RWPE2 (cell line): ENCODE measurements at regions not wholly inside any gene's neighbourhood (a gene's known extent, or its start where the extent isn't known, plus 50 kb on each side); places are given as distances from the start of the nearest gene placed in this dataset.

ENCODE experiments used
- ATAC-seq: fragments of 200-7000 bp; cut with Tn5 transposase; 3 replicates; pipeline ENCODE4 v1.9.1; 2021; ENCODE audit warnings: low read depth
- DNase-seq: peaks from one replicate; pipeline ENCODE4 v3.0.0-alpha.2; 2020; ENCODE audit warnings: low spot score
- H3K27ac ChIP-seq: fragments of 450-650 bp; 2 replicates; pipeline ENCODE4 v1.5.1; 2017; ENCODE audit warnings: mild to moderate bottlenecking; ENCODE audit not compliant: poor library complexity, severe bottlenecking
- H3K27me3 ChIP-seq: fragments of 250-450 bp; sonication (Bioruptor Pico); 2 replicates; pipeline ENCODE4 v1.5.1; 2021; ENCODE audit warnings: mild to moderate bottlenecking, moderate library complexity; ENCODE audit not compliant: insufficient read depth, poor library complexity, severe bottlenecking
- H3K36me3 ChIP-seq: fragments of 250-450 bp; sonication (Bioruptor Pico); 2 replicates; pipeline ENCODE4 v1.5.1; 2020; ENCODE audit warnings: low read depth, mild to moderate bottlenecking, moderate library complexity
- H3K4me1 ChIP-seq: fragments of 250-450 bp; sonication (Bioruptor Pico); 2 replicates; pipeline ENCODE4 v1.5.1; 2021; ENCODE audit warnings: mild to moderate bottlenecking, moderate library complexity; ENCODE audit not compliant: insufficient read depth, poor library complexity, severe bottlenecking
- H3K4me3 ChIP-seq: fragments of 250-450 bp; sonication (Bioruptor Pico); 2 replicates; pipeline ENCODE4 v1.5.1; 2021; ENCODE audit warnings: mild to moderate bottlenecking, moderate library complexity; ENCODE audit not compliant: severe bottlenecking
- H3K9me3 ChIP-seq: fragments of 250-450 bp; sonication (Bioruptor Pico); 2 replicates; pipeline ENCODE4 v1.5.1; 2021; ENCODE audit warnings: mild to moderate bottlenecking, moderate library complexity; ENCODE audit not compliant: severe bottlenecking
- CTCF ChIP-seq: fragments of 450-650 bp; IDR thresholded peaks from one replicate; pipeline ENCODE4 v1.5.1; 2017; ENCODE audit warnings: mild to moderate bottlenecking, moderate library complexity; ENCODE audit not compliant: poor library complexity, severe bottlenecking

GRCh38 chr5:15447209-15447608 lies 52.8 kb upstream of the FBXL7 start:
- no peak for ATAC-seq
- no peak overlapping the region for H3K4me3 ChIP-seq
- no peaks in the 10 kb centered on the region for H3K4me1 ChIP-seq
- no peak for TF ChIP-seq CTCF
- H3K27me3 ChIP-seq: no peaks in the 10 kb centered on the region
- no peak for DNase-seq
- no peaks in the 10 kb centered on the region for H3K9me3 ChIP-seq
- no peaks in the 10 kb centered on the region for H3K36me3 ChIP-seq
- H3K27ac ChIP-seq: no peak overlapping the region

DNA sequence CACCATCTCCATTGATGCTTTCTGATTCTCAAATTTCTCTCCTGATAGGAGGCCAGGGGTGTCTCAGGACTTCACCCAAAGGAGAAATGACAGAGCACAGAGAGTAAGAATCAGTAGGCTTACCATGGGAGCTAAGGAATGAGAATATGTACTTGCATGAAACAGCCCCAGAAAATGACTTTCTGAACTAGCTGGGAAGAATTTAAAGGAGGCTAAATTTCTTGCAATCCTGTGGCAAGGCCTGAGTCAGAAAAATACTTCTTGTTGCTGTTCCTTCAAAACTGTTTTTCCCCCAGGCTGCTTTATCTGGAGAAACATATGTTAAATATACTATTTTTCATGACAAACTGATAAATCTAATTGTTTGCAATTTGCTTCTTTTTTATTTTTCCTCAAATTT lies 53.4 kb upstream of the FBXL7 start:
- DNase-seq (no peak), ATAC-seq (no peak)
- Histone ChIP-seq H3K4me1 (no peaks in the 10 kb centered on the region), H3K27ac (no peak overlapping the region), H3K36me3 (no peaks in the 10 kb centered on the region), H3K27me3 (no peaks in the 10 kb centered on the region), H3K9me3 (no peaks in the 10 kb centered on the region), H3K4me3 (no peak overlapping the region)
- no peak for TF ChIP-seq CTCF

GRCh38 chr5:15442193-15442570 lies 57.8 kb upstream of the FBXL7 start:
- H3K4me3 ChIP-seq: no peak overlapping the region
- H3K27me3 ChIP-seq: no peaks in the 10 kb centered on the region
- H3K9me3 ChIP-seq: no peaks in the 10 kb centered on the region
- no peaks in the 10 kb centered on the region for H3K36me3 ChIP-seq
- DNase-seq: no peak
- H3K4me1 ChIP-seq: no peaks in the 10 kb centered on the region
- no peak for TF ChIP-seq CTCF
- no peak overlapping the region for H3K27ac ChIP-seq
- ATAC-seq: no peak

GRCh38 chr5:15441433-15442192 lies 58.4 kb upstream of the FBXL7 start:
- H3K27me3 ChIP-seq: no peaks in the 10 kb centered on the region
- ATAC-seq (no peak), DNase-seq (no peak)
- H3K36me3 ChIP-seq: no peaks in the 10 kb centered on the region
- H3K27ac ChIP-seq: no peak overlapping the region
- no peak overlapping the region for H3K4me3 ChIP-seq
- TF ChIP-seq CTCF: no peak
- no peaks in the 10 kb centered on the region for H3K4me1 ChIP-seq
- H3K9me3 ChIP-seq: no peaks in the 10 kb centered on the region

- no peak for DNase-seq
- Histone ChIP-seq H3K27me3 (no peaks in the 10 kb centered on the region), H3K4me1 (no peaks in the 10 kb centered on the region), H3K4me3 (no peak overlapping the region), H3K36me3 (no peaks in the 10 kb centered on the region), H3K9me3 (no peaks in the 10 kb centered on the region), H3K27ac (no peak overlapping the region)
- TF ChIP-seq CTCF: no peak
- ATAC-seq: no peak
Observed at GRCh38 chr5:15440434-15440833, 59.5 kb upstream of the FBXL7 start.
